MCF 10A (cell line): ENCODE measurements at regions not wholly inside any gene's neighbourhood (a gene's known extent, or its start where the extent isn't known, plus 50 kb on each side); places are given as distances from the start of the nearest gene placed in this dataset.

Experiments used
- BruUV-seq: library from RNA; stranded (reverse); fragments of 400-500 nt; replicated peaks from 2 replicates; lab custom pipeline; 2021; lab: Mats Ljungman, UMichigan
- CTCF ChIA-PET: fragments of 300-600 bp; sonication (Branson Sonifier 250); formaldehyde crosslinking; extraction: SDS; loops from one replicate; lab custom pipeline; 2021; ENCODE audit warnings: antibody characterized with exemption, inconsistent platforms; lab: Yijun Ruan, JAX
- POLR2A ChIA-PET: fragments of 300-600, 350-650 bp; sonication (Branson Sonifier 250); formaldehyde crosslinking; extraction: SDS; loops from one replicate; lab custom pipeline; 2020; ENCODE audit warnings: antibody characterized with exemption, inconsistent platforms; lab: Yijun Ruan, JAX
- DNase-seq: peaks from one replicate; pipeline ENCODE4 v3.0.0-alpha.2; 2018; ENCODE audit not compliant: unreplicated experiment
- H3K27ac Mint-ChIP-seq: one replicate; pipeline ENCODE4 v1.8.0; 2022; ENCODE audit warnings: mild to moderate bottlenecking, low read depth, mixed read lengths; ENCODE audit not compliant: unreplicated experiment
- H3K27me3 Mint-ChIP-seq: one replicate; pipeline ENCODE4 v1.8.0; 2022; ENCODE audit warnings: mixed read lengths; ENCODE audit not compliant: insufficient read depth, unreplicated experiment
- H3K36me3 Mint-ChIP-seq: one replicate; pipeline ENCODE4 v1.8.0; 2022; ENCODE audit warnings: mild to moderate bottlenecking, moderate library complexity, mixed read lengths; ENCODE audit not compliant: insufficient read depth, unreplicated experiment
- H3K4me1 Mint-ChIP-seq: one replicate; pipeline ENCODE4 v1.8.0; 2022; ENCODE audit warnings: mixed read lengths; ENCODE audit not compliant: insufficient read depth, unreplicated experiment
- H3K4me3 Mint-ChIP-seq: one replicate; pipeline ENCODE4 v1.8.0; 2022; ENCODE audit warnings: mild to moderate bottlenecking, moderate library complexity, mixed read lengths; ENCODE audit not compliant: unreplicated experiment
- H3K9me3 Mint-ChIP-seq: one replicate; pipeline ENCODE4 v1.8.0; 2022; ENCODE audit warnings: mixed read lengths; ENCODE audit not compliant: unreplicated experiment
- intact Hi-C: fragments of 100-400 bp; cut with micrococcal nuclease; formaldehyde crosslinking; loops from 2 replicates; pipeline ENCODE4 v1.14.1; 2022
- TF ChIP-seq, protein P1 (sequence below): fragments of 200-600 bp; IDR thresholded peaks from one replicate; pipeline ENCODE4 v1.8.0; 2022; ENCODE audit warnings: antibody characterized with exemption, mild to moderate bottlenecking; ENCODE audit not compliant: unreplicated experiment

GRCh38 chr3:117454254-117454653 lies 744.7 kb downstream of the TUSC7 start:
- Mint-ChIP-seq H3K36me3 (no peaks in the 10 kb centered on the region), H3K4me3 (no peak overlapping the region), H3K27ac (no peak overlapping the region), H3K27me3 (no peaks in the 10 kb centered on the region), H3K4me1 (peaks cover 17% of the 10 kb centered on the region), H3K9me3 (no peaks in the 10 kb centered on the region)
- no TSS peak for BruUV-seq
- CTCF ChIA-PET = no interaction called here
- intact Hi-C loops = no loop called here
- POLR2A ChIA-PET = no interaction called here
- peak; percentile 11 for DNase-seq
- TF ChIP-seq, protein P1, sequence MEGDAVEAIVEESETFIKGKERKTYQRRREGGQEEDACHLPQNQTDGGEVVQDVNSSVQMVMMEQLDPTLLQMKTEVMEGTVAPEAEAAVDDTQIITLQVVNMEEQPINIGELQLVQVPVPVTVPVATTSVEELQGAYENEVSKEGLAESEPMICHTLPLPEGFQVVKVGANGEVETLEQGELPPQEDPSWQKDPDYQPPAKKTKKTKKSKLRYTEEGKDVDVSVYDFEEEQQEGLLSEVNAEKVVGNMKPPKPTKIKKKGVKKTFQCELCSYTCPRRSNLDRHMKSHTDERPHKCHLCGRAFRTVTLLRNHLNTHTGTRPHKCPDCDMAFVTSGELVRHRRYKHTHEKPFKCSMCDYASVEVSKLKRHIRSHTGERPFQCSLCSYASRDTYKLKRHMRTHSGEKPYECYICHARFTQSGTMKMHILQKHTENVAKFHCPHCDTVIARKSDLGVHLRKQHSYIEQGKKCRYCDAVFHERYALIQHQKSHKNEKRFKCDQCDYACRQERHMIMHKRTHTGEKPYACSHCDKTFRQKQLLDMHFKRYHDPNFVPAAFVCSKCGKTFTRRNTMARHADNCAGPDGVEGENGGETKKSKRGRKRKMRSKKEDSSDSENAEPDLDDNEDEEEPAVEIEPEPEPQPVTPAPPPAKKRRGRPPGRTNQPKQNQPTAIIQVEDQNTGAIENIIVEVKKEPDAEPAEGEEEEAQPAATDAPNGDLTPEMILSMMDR = peak; percentile 10

GRCh38 chr3:117454908-117455307 lies 745.3 kb downstream of the TUSC7 start:
- H3K36me3 Mint-ChIP-seq = no peaks in the 10 kb centered on the region
- H3K4me1 Mint-ChIP-seq = peaks cover 17% of the 10 kb centered on the region

DNA sequence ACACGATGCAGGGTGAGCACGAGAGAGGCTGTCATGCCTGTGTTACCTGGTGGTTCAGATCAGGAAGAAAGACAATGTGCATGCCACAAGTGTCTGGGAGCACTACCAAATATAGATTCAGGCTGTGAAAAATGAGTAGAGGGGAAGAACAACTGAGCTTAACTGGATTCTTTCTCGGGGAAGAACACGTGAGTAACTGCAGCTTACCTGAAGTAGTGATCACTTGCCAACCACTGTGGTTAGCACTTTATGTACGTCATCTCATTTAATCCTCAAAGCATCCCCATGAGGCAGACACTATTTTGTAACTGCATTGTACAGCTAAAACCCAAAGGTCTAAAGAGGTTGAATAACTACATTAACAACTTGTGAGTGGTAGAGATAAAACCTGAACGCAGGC lies 746.2 kb downstream of the TUSC7 start:
- H3K36me3 Mint-ChIP-seq = no peaks in the 10 kb centered on the region
- peaks cover 17% of the 10 kb centered on the region for H3K4me1 Mint-ChIP-seq
- no peaks in the 10 kb centered on the region for H3K9me3 Mint-ChIP-seq
- H3K4me3 Mint-ChIP-seq = no peak overlapping the region
- no peak overlapping the region for H3K27ac Mint-ChIP-seq
- no peaks in the 10 kb centered on the region for H3K27me3 Mint-ChIP-seq
- peak; percentile 38 for DNase-seq
- TF ChIP-seq, protein P1 = no peak
- no TSS peak for BruUV-seq
- intact Hi-C loops = no loop called here
- ChIA-PET CTCF (interaction anchor here (0.6 to 0.7 kb wide), 3 partner anchors 19 to 1035 kb away, joined by 3 to 4 read pairs (median 3); no protein-coding TSS in a partner anchor), POLR2A (interaction anchor here (0.6 kb wide), 1 partner anchor 354 kb away, joined by 3 read pairs; no protein-coding TSS in a partner anchor)

More at GRCh38 chr3:117454908-117455307, 745.3 kb downstream of the TUSC7 start:
- BruUV-seq = no TSS peak
- CTCF ChIA-PET = interaction anchor here (0.7 kb wide), 1 partner anchor 18 kb away, joined by 3 read pairs; no protein-coding TSS in a partner anchor
- no peak overlapping the region for H3K27ac Mint-ChIP-seq
- intact Hi-C loops = no loop called here
- H3K9me3 Mint-ChIP-seq = no peaks in the 10 kb centered on the region
- H3K27me3 Mint-ChIP-seq = no peaks in the 10 kb centered on the region
- no peak for DNase-seq
- no peak overlapping the region for H3K4me3 Mint-ChIP-seq
- POLR2A ChIA-PET = no interaction called here
- TF ChIP-seq, protein P1 = no peak

- CTCF ChIA-PET = interaction anchor here (0.7 to 0.8 kb wide), 4 partner anchors 12 to 52 kb away, joined by 3 to 4 read pairs (median 3); no protein-coding TSS in a partner anchor
- TF ChIP-seq, protein P1 = no peak
- no peaks in the 10 kb centered on the region for H3K9me3 Mint-ChIP-seq
- POLR2A ChIA-PET = interaction anchor here (0.6 to 1.0 kb wide), 2 partner anchors 16 to 1082 kb away, joined by 3 read pairs; no protein-coding TSS in a partner anchor
- H3K27ac Mint-ChIP-seq = no peak overlapping the region
- intact Hi-C loops = no loop called here
- H3K36me3 Mint-ChIP-seq = no peaks in the 10 kb centered on the region
- DNase-seq = no peak
- peaks cover 13% of the 10 kb centered on the region for H3K4me1 Mint-ChIP-seq
- BruUV-seq = no TSS peak
- no peak overlapping the region for H3K4me3 Mint-ChIP-seq
- H3K27me3 Mint-ChIP-seq = no peaks in the 10 kb centered on the region
Measured at GRCh38 chr3:117463276-117464115, 753.9 kb downstream of the TUSC7 start.
